CD8-positive, alpha-beta memory T cell (primary cell): ENCODE measurements at regions not wholly inside any gene's neighbourhood (a gene's known extent, or its start where the extent isn't known, plus 50 kb on each side); places are given as distances from the start of the nearest gene placed in this dataset.

Experiments
- CTCF ChIA-PET: fragments of 350-600 bp; sonication (Branson Sonifier 250); formaldehyde crosslinking; loops from one replicate; lab custom pipeline; 2021; ENCODE audit warnings: antibody characterized with exemption; lab: Charles Lee
- POLR2A ChIA-PET: fragments of 350-600 bp; sonication (Branson Sonifier 250); formaldehyde crosslinking; loops from one replicate; lab custom pipeline; 2021; ENCODE audit warnings: antibody characterized with exemption; lab: Charles Lee
- DNase-seq, 5 donors: peaks; one replicate each; pipeline versions ENCODE4 v3.0.0 to v3.0.0-alpha.2; 2020 to 2022; ENCODE audit warnings: mixed read lengths in 1 of 5
- H3K27ac ChIP-seq: one replicate; pipeline ENCODE4 v1.7.0; 2013; ENCODE audit warnings: low read depth, mild to moderate bottlenecking, low read length, moderate library complexity
- H3K27me3 ChIP-seq: 2 replicates; pipeline ENCODE4 v1.7.0; 2013; ENCODE audit warnings: low read length, mild to moderate bottlenecking; ENCODE audit not compliant: insufficient read depth, poor library complexity, severe bottlenecking
- H3K36me3 ChIP-seq: 2 replicates; pipeline ENCODE4 v1.7.0; 2013; ENCODE audit warnings: mild to moderate bottlenecking, low read length, moderate library complexity; ENCODE audit not compliant: insufficient read depth
- H3K4me1 ChIP-seq: 2 replicates; pipeline ENCODE4 v1.7.0; 2013; ENCODE audit warnings: mild to moderate bottlenecking, low read length, moderate library complexity; ENCODE audit not compliant: insufficient read depth
- H3K4me3 ChIP-seq: 2 replicates; pipeline ENCODE4 v1.7.0; 2013; ENCODE audit warnings: mild to moderate bottlenecking, low read length
- H3K9me3 ChIP-seq: 2 replicates; pipeline ENCODE4 v1.7.0; 2013; ENCODE audit warnings: mild to moderate bottlenecking, low read length
- H3K27ac Mint-ChIP-seq, 8 donors: one replicate each; pipeline ENCODE4 v1.8.0; 2020 to 2021; ENCODE audit warnings: mixed read lengths in 8 of 8, mild to moderate bottlenecking in 6 of 8, inconsistent platforms in 3 of 8, moderate library complexity in 3 of 8
- H3K27me3 Mint-ChIP-seq, 2 donors: one replicate each; pipeline ENCODE4 v1.8.0; 2020 to 2021; ENCODE audit warnings: mixed read lengths in 2 of 2, mild to moderate bottlenecking in 1 of 2, moderate library complexity in 1 of 2
- H3K36me3 Mint-ChIP-seq, 3 donors: one replicate each; pipeline ENCODE4 v1.8.0; 2020 to 2021; ENCODE audit warnings: mixed read lengths in 3 of 3, inconsistent platforms in 1 of 3, mild to moderate bottlenecking in 1 of 3
- H3K4me1 Mint-ChIP-seq, 3 donors: one replicate each; pipeline ENCODE4 v1.8.0; 2020 to 2021; ENCODE audit warnings: mixed read lengths in 3 of 3, inconsistent platforms in 1 of 3, mild to moderate bottlenecking in 1 of 3
- H3K4me3 Mint-ChIP-seq, 7 donors: one replicate each; pipeline ENCODE4 v1.8.0; 2020 to 2021; ENCODE audit warnings: mixed read lengths in 7 of 7, mild to moderate bottlenecking in 6 of 7, moderate library complexity in 4 of 7, inconsistent platforms in 2 of 7
- H3K9me3 Mint-ChIP-seq, 5 donors: one replicate each; pipeline ENCODE4 v1.8.0; 2020 to 2022; ENCODE audit warnings: mixed read lengths in 5 of 5, mild to moderate bottlenecking in 3 of 5, moderate library complexity in 2 of 5, inconsistent platforms in 1 of 5

GRCh38 chr7:112634107-112634506 lies 153.3 kb downstream of the LSMEM1 start:
- H3K27me3 ChIP-seq, result no peaks in the 10 kb centered on the region
- Mint-ChIP-seq H3K9me3 (no peaks in the 10 kb centered on the region), H3K4me1 (no peaks in the 10 kb centered on the region), H3K27ac (no peak overlapping the region), H3K36me3 (no peaks in the 10 kb centered on the region), H3K27me3 (peaks cover 0 to 3% of the 10 kb centered on the region in 2 donors), H3K4me3 (no peak overlapping the region)
- no peak for DNase-seq
- no peaks in the 10 kb centered on the region for H3K9me3 ChIP-seq
- H3K4me3 ChIP-seq, result no peak overlapping the region
- CTCF ChIA-PET, result no interaction called here
- no peak overlapping the region for H3K27ac ChIP-seq
- H3K4me1 ChIP-seq, result no peaks in the 10 kb centered on the region
- H3K36me3 ChIP-seq, result no peaks in the 10 kb centered on the region
- POLR2A ChIA-PET, result no interaction called here

- CTCF ChIA-PET, result no interaction called here
- no peaks in the 10 kb centered on the region for H3K9me3 ChIP-seq
These were observed 154.5 kb downstream of the TMEM168 start for GRCh38 chr7:112635742-112636141.

GRCh38 chr7:112638675-112639400 lies 151.4 kb downstream of the TMEM168 start:
- Histone ChIP-seq H3K9me3 (no peaks in the 10 kb centered on the region), H3K27ac (no peak overlapping the region), H3K4me1 (no peaks in the 10 kb centered on the region), H3K4me3 (no peak overlapping the region), H3K36me3 (no peaks in the 10 kb centered on the region), H3K27me3 (no peaks in the 10 kb centered on the region)
- no peaks in the 10 kb centered on the region for H3K36me3 Mint-ChIP-seq
- CTCF ChIA-PET, result no interaction called here
- H3K4me1 Mint-ChIP-seq, result no peaks in the 10 kb centered on the region
- no peak overlapping the region for H3K4me3 Mint-ChIP-seq
- H3K9me3 Mint-ChIP-seq, result peaks cover 0 to 9% (median 5%) of the 10 kb centered on the region in 5 donors
- no peak for DNase-seq
- H3K27ac Mint-ChIP-seq, result peak overlapping the region in 1 of 8 donors; percentile 7
- POLR2A ChIA-PET, result no interaction called here
- peaks cover 0 to 1% of the 10 kb centered on the region in 2 donors for H3K27me3 Mint-ChIP-seq

More at GRCh38 chr7:112635742-112636141, 154.5 kb downstream of the TMEM168 start:
- Mint-ChIP-seq H3K4me1 (no peaks in the 10 kb centered on the region), H3K9me3 (no peaks in the 10 kb centered on the region), H3K4me3 (no peak overlapping the region), H3K27me3 (peaks cover 0 to 4% of the 10 kb centered on the region in 2 donors), H3K36me3 (no peaks in the 10 kb centered on the region), H3K27ac (no peak overlapping the region)
- H3K4me3 ChIP-seq, result no peak overlapping the region
- POLR2A ChIA-PET, result no interaction called here
- H3K27me3 ChIP-seq, result no peaks in the 10 kb centered on the region
- no peaks in the 10 kb centered on the region for H3K36me3 ChIP-seq
- H3K4me1 ChIP-seq, result no peaks in the 10 kb centered on the region
- DNase-seq, result no peak
- H3K27ac ChIP-seq, result no peak overlapping the region

GRCh38 chr7:112640685-112641084 lies 149.5 kb downstream of the TMEM168 start:
- Histone ChIP-seq H3K27me3 (no peaks in the 10 kb centered on the region), H3K4me1 (no peaks in the 10 kb centered on the region), H3K9me3 (no peaks in the 10 kb centered on the region), H3K27ac (no peak overlapping the region), H3K4me3 (no peak overlapping the region), H3K36me3 (no peaks in the 10 kb centered on the region)
- Mint-ChIP-seq H3K27ac (no peak overlapping the region), H3K27me3 (peaks cover 1 to 4% of the 10 kb centered on the region in 2 donors), H3K36me3 (no peaks in the 10 kb centered on the region), H3K4me1 (no peaks in the 10 kb centered on the region), H3K9me3 (peaks cover 4 to 18% (median 6%) of the 10 kb centered on the region in 5 donors), H3K4me3 (no peak overlapping the region)
- POLR2A ChIA-PET, result no interaction called here
- CTCF ChIA-PET, result no interaction called here
- no peak for DNase-seq

DNA sequence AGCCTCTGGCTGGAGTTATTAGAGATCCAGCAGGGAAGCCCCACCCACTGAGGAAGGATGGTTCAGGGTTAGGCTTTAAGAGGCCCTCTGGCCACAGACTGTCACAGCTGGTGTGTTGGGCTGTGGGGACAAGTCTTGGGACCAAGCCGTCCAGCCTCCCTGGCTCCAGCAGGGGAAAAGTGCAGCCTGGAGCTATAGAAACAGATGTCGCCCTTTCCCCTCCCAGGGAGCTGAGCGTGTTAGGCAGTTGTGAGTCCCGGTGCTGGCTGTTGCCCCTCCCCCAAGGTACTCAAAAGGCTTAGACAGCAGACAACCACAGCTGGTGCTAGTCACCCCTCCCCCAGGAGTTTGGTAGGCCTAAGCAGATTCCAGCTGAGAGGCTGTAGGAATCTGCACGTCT lies 143.4 kb downstream of the TMEM168 start:
- Mint-ChIP-seq H3K9me3 (peaks cover 5 to 35% (median 20%) of the 10 kb centered on the region in 5 donors), H3K4me1 (no peaks in the 10 kb centered on the region), H3K27ac (no peak overlapping the region), H3K36me3 (no peaks in the 10 kb centered on the region), H3K4me3 (no peak overlapping the region), H3K27me3 (peaks cover 2 to 15% of the 10 kb centered on the region in 2 donors)
- Histone ChIP-seq H3K36me3 (no peaks in the 10 kb centered on the region), H3K27me3 (no peaks in the 10 kb centered on the region), H3K9me3 (no peaks in the 10 kb centered on the region), H3K4me1 (no peaks in the 10 kb centered on the region), H3K4me3 (no peak overlapping the region), H3K27ac (no peak overlapping the region)
- CTCF ChIA-PET, result no interaction called here
- POLR2A ChIA-PET, result no interaction called here
- DNase-seq, result no peak

DNA sequence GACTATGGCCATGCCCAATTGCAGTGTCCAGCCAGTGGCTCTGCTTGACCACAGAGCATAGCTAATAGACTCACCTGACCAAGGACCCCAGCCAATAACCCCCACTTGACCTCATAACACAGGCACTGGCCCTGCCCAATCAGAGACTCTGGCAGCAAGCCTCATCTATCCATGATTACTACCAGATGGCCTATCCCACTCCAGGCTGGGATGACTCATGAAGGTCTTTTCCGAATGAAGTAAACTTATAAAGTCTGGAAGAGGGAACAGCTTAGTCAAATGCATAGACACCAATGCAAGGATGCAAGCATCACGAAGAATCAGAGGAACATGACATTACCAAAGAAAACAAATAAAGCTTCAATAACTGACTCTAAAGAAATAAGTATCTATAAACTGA lies 141.4 kb downstream of the TMEM168 start:
- H3K4me3 Mint-ChIP-seq, result no peak overlapping the region

GRCh38 chr7:112649560-112649959 lies 140.6 kb downstream of the TMEM168 start:
- Mint-ChIP-seq H3K36me3 (no peaks in the 10 kb centered on the region), H3K27ac (no peak overlapping the region), H3K4me3 (no peak overlapping the region), H3K9me3 (peaks cover 5 to 26% (median 15%) of the 10 kb centered on the region in 5 donors), H3K27me3 (peaks cover 2 to 15% of the 10 kb centered on the region in 2 donors), H3K4me1 (no peaks in the 10 kb centered on the region)
- no peak overlapping the region for H3K4me3 ChIP-seq
- DNase-seq, result no peak
- no peaks in the 10 kb centered on the region for H3K27me3 ChIP-seq
- no peak overlapping the region for H3K27ac ChIP-seq
- H3K36me3 ChIP-seq, result no peaks in the 10 kb centered on the region
- ChIA-PET POLR2A (no interaction called here), CTCF (no interaction called here)
- H3K4me1 ChIP-seq, result no peaks in the 10 kb centered on the region
- H3K9me3 ChIP-seq, result no peaks in the 10 kb centered on the region

More for the DNA sequence above, 141.4 kb downstream of the TMEM168 start:
- DNase-seq, result no peak
- Histone ChIP-seq H3K9me3 (no peaks in the 10 kb centered on the region), H3K4me3 (no peak overlapping the region), H3K36me3 (no peaks in the 10 kb centered on the region), H3K27me3 (no peaks in the 10 kb centered on the region), H3K27ac (no peak overlapping the region), H3K4me1 (no peaks in the 10 kb centered on the region)
- H3K4me1 Mint-ChIP-seq, result no peaks in the 10 kb centered on the region
- no peaks in the 10 kb centered on the region for H3K36me3 Mint-ChIP-seq
- peaks cover 5 to 26% (median 19%) of the 10 kb centered on the region in 5 donors for H3K9me3 Mint-ChIP-seq
- CTCF ChIA-PET, result no interaction called here
- POLR2A ChIA-PET, result no interaction called here
- peaks cover 2 to 15% of the 10 kb centered on the region in 2 donors for H3K27me3 Mint-ChIP-seq
- no peak overlapping the region for H3K27ac Mint-ChIP-seq

DNA sequence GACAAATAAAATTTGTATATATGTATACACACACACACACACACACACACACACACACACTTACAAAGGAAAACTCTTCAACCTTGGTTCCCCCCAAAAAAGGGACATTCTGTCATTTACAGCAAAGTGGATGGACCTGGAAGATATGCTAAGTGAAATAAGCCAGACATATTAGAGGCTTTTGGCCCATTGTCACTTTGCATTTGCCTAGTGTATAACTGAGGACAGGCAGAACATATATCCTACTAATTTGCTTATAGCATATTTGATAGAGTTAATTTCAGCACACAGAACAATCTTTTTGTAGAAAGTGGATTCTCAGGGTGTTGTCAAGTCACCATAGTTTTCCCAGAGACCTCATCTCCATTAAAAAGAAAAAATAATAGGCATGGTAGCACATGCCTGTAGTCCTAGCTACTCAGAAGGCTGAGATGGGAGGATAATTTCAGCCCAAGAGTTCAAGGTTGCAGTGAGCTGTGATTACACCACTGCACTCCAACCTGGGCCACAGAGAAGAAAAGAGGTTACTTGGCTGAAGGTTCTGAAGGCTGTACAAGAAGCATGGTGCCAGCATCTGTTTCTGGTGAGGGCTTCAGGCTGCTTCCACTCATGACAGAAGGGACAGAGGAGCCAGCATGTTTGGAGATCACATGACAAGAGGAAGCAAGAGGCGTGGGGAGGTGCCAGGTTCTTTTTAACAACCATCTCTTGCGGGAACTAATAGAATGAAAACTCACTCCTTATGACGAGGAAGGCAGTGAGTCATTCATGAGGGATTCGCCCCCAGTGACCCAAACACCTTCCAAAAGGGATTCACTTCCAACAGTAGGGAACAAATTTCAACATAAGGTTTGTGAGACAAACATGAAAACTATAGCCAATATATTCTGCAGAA lies 135.6 kb downstream of the TMEM168 start:
- H3K4me3 ChIP-seq, result no peak overlapping the region
- Mint-ChIP-seq H3K4me3 (no peak overlapping the region), H3K27me3 (peaks cover 0 to 4% of the 10 kb centered on the region in 2 donors), H3K36me3 (no peaks in the 10 kb centered on the region), H3K4me1 (no peaks in the 10 kb centered on the region), H3K9me3 (peaks cover 0 to 6% (median 2%) of the 10 kb centered on the region in 5 donors), H3K27ac (no peak overlapping the region)
- no peaks in the 10 kb centered on the region for H3K9me3 ChIP-seq
- ChIA-PET POLR2A (no interaction called here), CTCF (no interaction called here)
- no peak for DNase-seq
- no peaks in the 10 kb centered on the region for H3K27me3 ChIP-seq
- H3K27ac ChIP-seq, result no peak overlapping the region
- H3K36me3 ChIP-seq, result no peaks in the 10 kb centered on the region
- H3K4me1 ChIP-seq, result no peaks in the 10 kb centered on the region
